SK-N-SH (cell line): ENCODE measurements at regions not wholly inside any gene's neighbourhood (a gene's known extent, or its start where the extent isn't known, plus 50 kb on each side); places are given as distances from the start of the nearest gene placed in this dataset.

Source experiments
- CTCF ChIA-PET: fragments of 300-600, 350-600 bp; formaldehyde crosslinking; extraction: SDS; loops from one replicate; lab custom pipeline; 2021; lab: Yijun Ruan, JAX
- POLR2A ChIA-PET: fragments of 350-600 bp; sonication (Branson Sonifier 250); formaldehyde crosslinking; extraction: SDS; loops from one replicate; lab custom pipeline; 2020; ENCODE audit warnings: antibody characterized with exemption, inconsistent platforms; lab: Yijun Ruan, JAX
- DNase-seq: peaks from one replicate; pipeline ENCODE4 v3.0.0; 2012
- H2AFZ ChIP-seq: fragments of 200-600 bp; sonication (generic); 2 replicates; pipeline ENCODE4 v1.8.1; 2016; ENCODE audit warnings: antibody characterized with exemption, mild to moderate bottlenecking, low read depth
- H3F3A ChIP-seq: fragments of 200-600 bp; sonication (generic); replicated peaks from 2 replicates; pipeline ENCODE3; 2016; ENCODE audit warnings: antibody characterized with exemption, mild to moderate bottlenecking; ENCODE audit not compliant: insufficient read depth
- H3K27ac ChIP-seq, 2 experiments: fragments of 200-500 bp in 1 of 2; fragments of 200-600 bp in 1 of 2; sonication (Bioruptor generic) in 1 of 2; sonication (generic), shearing (Covaris generic) in 1 of 2; 2 replicates each; pipeline versions ENCODE4 v1.5.1 to v1.6.1; 2014 to 2016; ENCODE audit warnings: low read depth in 2 of 2, inconsistent platforms in 1 of 2, low read length in 1 of 2, mild to moderate bottlenecking in 1 of 2, mixed read lengths in 1 of 2
- H3K27me3 ChIP-seq: fragments of 200-600 bp; sonication (generic), shearing (Covaris generic); 2 replicates; pipeline ENCODE4 v1.6.1; 2016; ENCODE audit warnings: mixed run types; ENCODE audit not compliant: insufficient read depth
- H3K36me3 ChIP-seq, 2 experiments: fragments of 200-500 bp in 1 of 2; fragments of 200-600 bp in 1 of 2; sonication (Bioruptor generic) in 1 of 2; sonication (generic) in 1 of 2; replicated peaks in 1 of 2; 2 replicates each; pipeline versions ENCODE3 to v1.5.1; 2014 to 2016; ENCODE audit warnings: low read length in 1 of 2, mild to moderate bottlenecking in 1 of 2; ENCODE audit not compliant: insufficient read depth in 2 of 2, control insufficient read depth in 1 of 2
- H3K4me1 ChIP-seq, 2 experiments: fragments of 200-500 bp in 1 of 2; fragments of 200-600 bp in 1 of 2; sonication (Bioruptor generic) in 1 of 2; sonication (generic), shearing (Covaris generic) in 1 of 2; 2 replicates each; pipeline versions ENCODE4 v1.5.1 to v1.6.1; 2014 to 2016; ENCODE audit warnings: low read depth in 1 of 2, low read length in 1 of 2, mixed run types in 1 of 2; ENCODE audit not compliant: insufficient read depth in 2 of 2, control insufficient read depth in 1 of 2
- H3K4me2 ChIP-seq: fragments of 200-600 bp; sonication (generic), shearing (Covaris generic); 2 replicates; pipeline ENCODE4 v1.6.1; 2017; ENCODE audit warnings: mixed run types
- H3K4me3 ChIP-seq, 2 experiments: fragments of 200-500 bp in 1 of 2; fragments of 200-600 bp in 1 of 2; sonication (Bioruptor generic) in 1 of 2; sonication (generic), shearing (Covaris generic) in 1 of 2; 2 replicates each; pipeline versions ENCODE4 v1.5.1 to v1.8.1; 2014 to 2016; ENCODE audit warnings: low read depth in 2 of 2, inconsistent platforms in 1 of 2, low read length in 1 of 2, mild to moderate bottlenecking in 1 of 2, mixed read lengths in 1 of 2, moderate library complexity in 1 of 2
- H3K79me2 ChIP-seq: fragments of 200-600 bp; sonication (generic); 2 replicates; pipeline ENCODE4 v1.8.1; 2017; ENCODE audit warnings: mild to moderate bottlenecking; ENCODE audit not compliant: insufficient read depth
- H3K9ac ChIP-seq: fragments of 200-600 bp; sonication (generic); 2 replicates; pipeline ENCODE4 v1.6.1; 2017; ENCODE audit warnings: mixed run types
- H3K9me2 ChIP-seq: fragments of 200-600 bp; sonication (generic); 2 replicates; pipeline ENCODE4 v1.6.1; 2017; ENCODE audit warnings: mixed run types
- H3K9me3 ChIP-seq: fragments of 200-600 bp; sonication (generic); 2 replicates; pipeline ENCODE4 v1.6.1; 2017; ENCODE audit warnings: mixed run types, mild to moderate bottlenecking, moderate library complexity
- H4K20me1 ChIP-seq: fragments of 200-600 bp; sonication (generic); 2 replicates; pipeline ENCODE4 v1.6.1; 2017; ENCODE audit warnings: mild to moderate bottlenecking, mixed run types; ENCODE audit not compliant: insufficient read depth
- CHD2 ChIP-seq: fragments of 150-350 bp; IDR thresholded peaks from 2 replicates; pipeline ENCODE4 v1.6.1; 2018; ENCODE audit warnings: low read length; ENCODE audit not compliant: partially characterized antibody
- CTCF ChIP-seq: fragments of 200-600 bp; sonication (generic); IDR thresholded peaks from 2 replicates; pipeline ENCODE4 v1.6.1; 2017; ENCODE audit warnings: antibody characterized with exemption, mild to moderate bottlenecking, moderate library complexity
- ELF1 ChIP-seq: IDR thresholded peaks from 2 replicates; pipeline ENCODE4 v1.4.0; 2012
- EP300 ChIP-seq, 2 experiments: IDR thresholded peaks; 2 replicates each; pipeline versions ENCODE4 v1.4.0 to v1.6.1; 2012; ENCODE audit warnings: borderline replicate concordance in 1 of 2, low read depth in 1 of 2, low read length in 1 of 2
- FOSL2 ChIP-seq: IDR thresholded peaks from 2 replicates; pipeline ENCODE4 v1.4.0; 2012; ENCODE audit warnings: low read depth, mild to moderate bottlenecking, moderate library complexity, borderline replicate concordance
- FOXJ3 ChIP-seq: sonication (generic); formaldehyde crosslinking; IDR thresholded peaks from 2 replicates; pipeline ENCODE4 v1.5.1; 2020; ENCODE audit warnings: mild to moderate bottlenecking, missing genetic modification reagents
- GABPA ChIP-seq: IDR thresholded peaks from 2 replicates; pipeline ENCODE4 v1.4.0; 2012; ENCODE audit warnings: low read depth, mild to moderate bottlenecking
- GATA2 ChIP-seq: sonication (generic); formaldehyde crosslinking; IDR thresholded peaks from 2 replicates; pipeline ENCODE4 v1.5.0; 2020; ENCODE audit warnings: mild to moderate bottlenecking, missing genetic modification reagents
- MAX ChIP-seq: IDR thresholded peaks from 2 replicates; pipeline ENCODE4 v1.4.0; 2012; ENCODE audit warnings: low read depth
- NFIC ChIP-seq: IDR thresholded peaks from 2 replicates; pipeline ENCODE4 v1.4.0; 2012; ENCODE audit warnings: borderline replicate concordance
- REST ChIP-seq: IDR thresholded peaks from 2 replicates; pipeline ENCODE4 v1.6.1; 2012; ENCODE audit warnings: mild to moderate bottlenecking, low read depth, low read length, moderate library complexity
- RFX5 ChIP-seq: IDR thresholded peaks from 2 replicates; pipeline ENCODE4 v1.6.1; 2012; ENCODE audit warnings: mild to moderate bottlenecking, improper control_type of control experiment, low read length
- TAF1 ChIP-seq: IDR thresholded peaks from 2 replicates; pipeline ENCODE4 v1.6.1; 2012; ENCODE audit warnings: low read depth, mild to moderate bottlenecking, low read length, moderate library complexity, borderline replicate concordance
- TEAD4 ChIP-seq: IDR thresholded peaks from 2 replicates; pipeline ENCODE4 v1.4.0; 2012; ENCODE audit warnings: mild to moderate bottlenecking, borderline replicate concordance; ENCODE audit not compliant: insufficient read depth
- USF2 ChIP-seq: fragments of 150-350 bp; IDR thresholded peaks from 2 replicates; pipeline ENCODE4 v1.6.1; 2017; ENCODE audit warnings: antibody characterized with exemption, low read length, low read depth, borderline replicate concordance
- YY1 ChIP-seq: IDR thresholded peaks from 2 replicates; pipeline ENCODE4 v1.4.0; 2012; ENCODE audit warnings: low read depth, mild to moderate bottlenecking
- WGBS: methylation state at CpG from one replicate; pipeline ENCODE4 v1.1.6; 2017; ENCODE audit warnings: low lambda C conversion rate; 5-methylcytosine and 5-hydroxymethylcytosine counted together

GRCh38 chr12:126534942-126535341 lies 1469.7 kb downstream of the AACS start:
- no peak for TF ChIP-seq YY1
- Histone ChIP-seq H2AFZ (no peak overlapping the region), H3K4me3 (no peak overlapping the region), H4K20me1 (no peaks in the 10 kb centered on the region), H3K27ac (no peak overlapping the region), H3K9me3 (no peaks in the 10 kb centered on the region), H3K9me2 (no peaks in the 10 kb centered on the region), H3K79me2 (no peaks in the 10 kb centered on the region), H3K27me3 (no peaks in the 10 kb centered on the region), H3K4me1 (no peaks in the 10 kb centered on the region; a peak in 1 of 4 replicates), H3K36me3 (no peaks in the 10 kb centered on the region), H3K4me2 (no peak overlapping the region), H3F3A (no peaks in the 10 kb centered on the region), H3K9ac (no peak overlapping the region)
- ChIA-PET POLR2A (no interaction called here), CTCF (interaction anchor here (1.3 kb wide), 1 partner anchor 27 kb away, joined by 3 read pairs; no protein-coding TSS in a partner anchor)
- DNase-seq, result no peak
- WGBS, result 44% methylated on average over 1 of the region's 1 CpG

GRCh38 chr12:126535971-126536370 lies 1470.7 kb downstream of the AACS start:
- H4K20me1 ChIP-seq, result no peaks in the 10 kb centered on the region
- no peaks in the 10 kb centered on the region; a peak in 1 of 4 replicates for H3K4me1 ChIP-seq
- no peak overlapping the region for H2AFZ ChIP-seq
- WGBS, result 82% methylated on average over 4 of the region's 4 CpGs
- H3K9ac ChIP-seq, result no peak overlapping the region
- no peaks in the 10 kb centered on the region for H3K27me3 ChIP-seq
- POLR2A ChIA-PET, result no interaction called here
- H3K4me2 ChIP-seq, result no peak overlapping the region
- no peaks in the 10 kb centered on the region for H3K9me3 ChIP-seq
- no peak overlapping the region for H3K4me3 ChIP-seq
- H3K27ac ChIP-seq, result no peak overlapping the region
- no peaks in the 10 kb centered on the region for H3F3A ChIP-seq
- no peaks in the 10 kb centered on the region for H3K9me2 ChIP-seq
- CTCF ChIA-PET, result no interaction called here
- no peaks in the 10 kb centered on the region for H3K79me2 ChIP-seq
- H3K36me3 ChIP-seq, result no peaks in the 10 kb centered on the region
- no peak for TF ChIP-seq MAX
- TF ChIP-seq CTCF, result no peak
- TF ChIP-seq FOXJ3, result no peak
- no peak for TF ChIP-seq RFX5
- TF ChIP-seq EP300 (IDR thresholded peaks at IDR 0.05; ENCODE audit: borderline replicate concordance in 1 of 2, low read depth in 1 of 2, low read length in 1 of 2), result no peak
- TF ChIP-seq FOSL2, result no peak
- TF ChIP-seq GATA2, result no peak
- no peak for TF ChIP-seq NFIC
- no peak for DNase-seq

GRCh38 chr12:126537961-126538530 lies 1472.8 kb downstream of the AACS start:
- 61% methylated on average over 3 of the region's 3 CpGs for WGBS
- no peak overlapping the region for H3K27ac ChIP-seq
- H3K9me2 ChIP-seq, result no peaks in the 10 kb centered on the region
- ChIA-PET POLR2A (no interaction called here), CTCF (no interaction called here)
- H3K9ac ChIP-seq, result no peak overlapping the region
- DNase-seq, result no peak
- no peaks in the 10 kb centered on the region for H3K27me3 ChIP-seq
- no peaks in the 10 kb centered on the region for H3K79me2 ChIP-seq
- no peak overlapping the region for H3K4me3 ChIP-seq
- H3K36me3 ChIP-seq, result no peaks in the 10 kb centered on the region
- H3K9me3 ChIP-seq, result no peaks in the 10 kb centered on the region
- no peaks in the 10 kb centered on the region for H4K20me1 ChIP-seq
- no peaks in the 10 kb centered on the region; a peak in 1 of 4 replicates for H3K4me1 ChIP-seq
- no peak overlapping the region for H3K4me2 ChIP-seq
- no peaks in the 10 kb centered on the region for H3F3A ChIP-seq
- H2AFZ ChIP-seq, result no peak overlapping the region
- TF ChIP-seq GATA2, result no peak
- no peak for TF ChIP-seq RFX5
- no peak for TF ChIP-seq USF2
- no peak for TF ChIP-seq TAF1
- TF ChIP-seq EP300 (IDR thresholded peaks at IDR 0.05; ENCODE audit: borderline replicate concordance in 1 of 2, low read depth in 1 of 2, low read length in 1 of 2), result no peak
- no peak for TF ChIP-seq TEAD4
- TF ChIP-seq CHD2, result no peak
- TF ChIP-seq YY1, result no peak
- TF ChIP-seq REST, result no peak
- no peak for TF ChIP-seq ELF1
- no peak for TF ChIP-seq GABPA
